ENCODE measurements at regions not wholly inside any gene's neighbourhood (a gene's known extent, or its start where the extent isn't known, plus 50 kb on each side); places are given as distances from the start of the nearest gene placed in this dataset.

DNA sequence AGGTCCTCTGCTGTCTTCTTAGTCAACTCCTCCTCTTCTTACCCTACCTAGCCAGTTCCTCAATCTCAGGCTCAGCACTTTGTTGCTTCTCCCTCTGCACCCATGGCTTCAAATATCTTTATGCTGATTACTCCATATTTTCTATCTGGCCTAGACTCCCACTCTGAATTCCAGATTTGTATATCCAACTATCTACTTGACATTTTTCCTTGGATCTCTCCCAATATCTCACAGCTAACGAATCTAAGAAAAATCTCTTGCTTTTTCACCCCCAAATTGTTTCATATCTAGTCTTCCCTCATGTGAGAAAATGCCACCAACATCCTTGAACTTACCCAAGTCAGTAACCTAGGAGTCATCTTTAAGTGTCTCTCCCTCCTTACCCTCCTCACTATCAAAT is 176.4 kb upstream of the ERCC4 start:
- DNase-seq (ENCODE audit: low spot score) = no peak
- in situ Hi-C loops (cut with MboI; ENCODE audit: low pct_unique_long_range_greater_than_20kb, low sequenced_read_pairs, unreplicated experiment) = no loop called here
- TF ChIP-seq, protein P1, sequence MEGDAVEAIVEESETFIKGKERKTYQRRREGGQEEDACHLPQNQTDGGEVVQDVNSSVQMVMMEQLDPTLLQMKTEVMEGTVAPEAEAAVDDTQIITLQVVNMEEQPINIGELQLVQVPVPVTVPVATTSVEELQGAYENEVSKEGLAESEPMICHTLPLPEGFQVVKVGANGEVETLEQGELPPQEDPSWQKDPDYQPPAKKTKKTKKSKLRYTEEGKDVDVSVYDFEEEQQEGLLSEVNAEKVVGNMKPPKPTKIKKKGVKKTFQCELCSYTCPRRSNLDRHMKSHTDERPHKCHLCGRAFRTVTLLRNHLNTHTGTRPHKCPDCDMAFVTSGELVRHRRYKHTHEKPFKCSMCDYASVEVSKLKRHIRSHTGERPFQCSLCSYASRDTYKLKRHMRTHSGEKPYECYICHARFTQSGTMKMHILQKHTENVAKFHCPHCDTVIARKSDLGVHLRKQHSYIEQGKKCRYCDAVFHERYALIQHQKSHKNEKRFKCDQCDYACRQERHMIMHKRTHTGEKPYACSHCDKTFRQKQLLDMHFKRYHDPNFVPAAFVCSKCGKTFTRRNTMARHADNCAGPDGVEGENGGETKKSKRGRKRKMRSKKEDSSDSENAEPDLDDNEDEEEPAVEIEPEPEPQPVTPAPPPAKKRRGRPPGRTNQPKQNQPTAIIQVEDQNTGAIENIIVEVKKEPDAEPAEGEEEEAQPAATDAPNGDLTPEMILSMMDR (IDR thresholded peaks at IDR 0.05; ENCODE audit: extremely low read depth, insufficient read depth, missing control alignments) = no peak

DNA sequence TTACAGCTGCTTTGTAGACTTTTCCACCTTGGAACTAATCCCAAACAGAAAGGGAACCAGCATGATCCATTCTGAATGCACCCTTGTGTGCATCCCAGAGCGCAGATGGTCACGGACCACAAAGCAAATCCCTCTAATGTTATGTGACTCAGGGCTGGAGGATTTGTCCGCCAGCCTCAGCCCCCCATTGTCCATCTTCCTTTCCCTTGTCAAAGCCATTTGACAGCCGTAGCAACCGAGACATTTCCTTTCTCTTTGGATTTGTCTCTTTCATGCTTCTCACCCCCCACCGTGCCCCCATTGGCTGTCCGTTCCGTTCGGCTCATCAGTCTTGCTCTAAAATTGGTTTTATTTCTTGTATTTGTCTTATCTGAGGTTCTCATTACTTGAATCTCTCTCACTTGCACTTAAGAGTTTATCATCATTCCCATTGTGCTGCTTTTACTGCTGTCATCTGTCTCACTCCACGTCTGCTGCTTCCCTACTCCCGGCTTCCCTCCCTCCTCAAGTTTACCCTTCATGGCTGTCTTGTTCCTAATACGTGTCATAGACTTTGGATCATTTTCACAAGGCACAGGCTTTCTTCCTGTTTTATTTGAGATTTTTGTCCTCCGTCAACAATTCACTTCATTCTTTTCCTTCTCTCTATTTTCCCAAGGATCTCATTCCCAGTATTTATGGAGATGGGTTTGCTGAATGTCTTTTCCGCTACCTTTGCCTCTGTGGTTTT is 163.4 kb upstream of the ERCC4 start:
- no peak for DNase-seq (ENCODE audit: low spot score)
- TF ChIP-seq, protein P1 (IDR thresholded peaks at IDR 0.05; ENCODE audit: extremely low read depth, insufficient read depth, missing control alignments) = no peak
- in situ Hi-C loops (cut with MboI; ENCODE audit: low pct_unique_long_range_greater_than_20kb, low sequenced_read_pairs, unreplicated experiment) = no loop called here

DNA sequence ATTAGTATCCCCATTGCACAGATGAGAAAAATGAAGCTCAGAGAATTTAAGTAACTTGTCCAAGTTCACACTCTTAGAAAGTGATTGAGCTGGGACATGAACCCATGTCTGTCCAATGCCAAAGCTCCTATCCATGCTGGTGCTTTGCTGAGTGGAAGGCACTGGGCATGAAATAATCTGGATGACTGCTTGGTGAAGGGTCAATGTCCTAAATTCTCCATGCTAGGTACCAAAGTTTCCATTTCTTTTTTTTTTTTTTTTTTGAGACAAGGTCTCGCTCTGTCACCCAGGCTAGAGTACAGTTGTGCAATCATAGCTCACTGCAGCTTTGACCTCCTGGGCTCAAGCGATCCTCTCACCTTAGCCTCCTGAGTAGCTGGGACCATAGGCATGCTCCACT is 153.6 kb upstream of the ERCC4 start:
- in situ Hi-C loops (cut with MboI; ENCODE audit: low pct_unique_long_range_greater_than_20kb, low sequenced_read_pairs, unreplicated experiment) = no loop called here
- TF ChIP-seq, protein P1 (IDR thresholded peaks at IDR 0.05; ENCODE audit: extremely low read depth, insufficient read depth, missing control alignments) = no peak
- DNase-seq (ENCODE audit: low spot score) = no peak

DNA sequence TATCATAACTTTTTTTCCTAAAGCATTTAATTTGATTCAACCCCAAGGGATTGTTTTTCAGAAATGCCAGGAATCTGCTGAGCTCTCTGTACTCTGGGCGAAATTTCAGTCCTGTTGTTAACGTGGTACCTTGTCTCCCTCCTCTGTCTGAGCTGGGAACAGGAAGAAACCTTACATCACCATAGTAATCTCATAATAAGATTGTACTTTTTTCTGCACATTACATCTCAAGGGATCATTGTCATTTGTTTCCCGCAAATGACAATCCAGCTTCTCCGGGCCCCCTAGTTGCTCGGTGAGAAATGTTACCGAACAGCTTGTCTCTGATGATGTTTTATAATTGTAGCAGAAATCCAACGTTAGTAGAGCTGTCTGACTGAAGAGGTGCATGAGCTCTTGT is 152.7 kb upstream of the ERCC4 start:
- in situ Hi-C loops (cut with MboI; ENCODE audit: low pct_unique_long_range_greater_than_20kb, low sequenced_read_pairs, unreplicated experiment) = no loop called here
- TF ChIP-seq, protein P1 (IDR thresholded peaks at IDR 0.05; ENCODE audit: extremely low read depth, insufficient read depth, missing control alignments) = peak; percentile 14
- no peak for DNase-seq (ENCODE audit: low spot score)

DNA sequence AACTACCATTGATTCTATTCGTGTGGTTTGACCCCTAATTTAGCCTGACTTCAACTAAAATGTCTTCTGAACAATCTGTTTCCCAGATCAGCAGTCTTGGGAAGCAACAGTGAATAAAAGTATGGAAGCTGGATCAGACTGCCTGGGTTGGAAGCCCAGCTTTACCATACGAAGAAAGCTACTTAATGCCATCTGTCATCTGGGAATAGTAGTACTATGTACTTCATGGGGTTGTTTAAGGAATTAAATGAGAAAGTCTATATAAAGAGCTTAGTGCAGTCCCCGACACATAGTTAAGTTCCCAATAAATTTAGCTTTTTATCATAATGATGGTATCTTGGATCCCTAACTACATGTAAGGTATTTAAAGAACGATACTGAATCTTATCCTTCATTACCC is 151.5 kb upstream of the ERCC4 start:
- in situ Hi-C loops (cut with MboI; ENCODE audit: low pct_unique_long_range_greater_than_20kb, low sequenced_read_pairs, unreplicated experiment) = no loop called here
- DNase-seq (ENCODE audit: low spot score) = no peak
- TF ChIP-seq, protein P1 (IDR thresholded peaks at IDR 0.05; ENCODE audit: extremely low read depth, insufficient read depth, missing control alignments) = no peak

DNA sequence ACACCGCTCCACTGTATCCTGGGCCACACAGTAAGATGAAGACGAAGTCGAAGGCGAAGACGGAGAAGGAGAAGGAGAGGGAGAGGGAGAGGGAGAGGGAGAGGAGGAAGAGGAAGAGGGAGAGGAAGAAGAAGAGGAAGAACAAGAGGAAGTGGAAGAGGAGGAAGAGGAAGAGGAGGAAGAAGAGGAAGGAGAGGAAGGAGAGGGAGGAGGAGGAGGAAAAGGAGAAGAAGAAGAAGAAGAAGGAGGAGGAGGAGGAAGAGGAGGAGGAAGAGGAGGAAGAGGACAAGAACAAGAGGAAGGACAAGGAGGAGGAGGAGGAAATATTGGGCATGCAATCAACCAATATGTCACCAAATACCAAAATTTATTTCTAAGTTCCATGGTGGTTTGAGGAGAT is 149.5 kb upstream of the ERCC4 start:
- in situ Hi-C loops (cut with MboI; ENCODE audit: low pct_unique_long_range_greater_than_20kb, low sequenced_read_pairs, unreplicated experiment) = no loop called here

More for the DNA sequence above, 149.5 kb upstream of the ERCC4 start:
- no peak for DNase-seq (ENCODE audit: low spot score)
- TF ChIP-seq, protein P1 (IDR thresholded peaks at IDR 0.05; ENCODE audit: extremely low read depth, insufficient read depth, missing control alignments) = no peak
